OCI-LY7 (cell line): ENCODE measurements at regions not wholly inside any gene's neighbourhood (a gene's known extent, or its start where the extent isn't known, plus 50 kb on each side); places are given as distances from the start of the nearest gene placed in this dataset.

ENCODE experiments used
- EZH2phosphoT487 ChIP-seq: fragments of 200-600 bp; sonication (generic); IDR thresholded peaks from 2 replicates; pipeline ENCODE4 v1.6.1; 2018; ENCODE audit warnings: low read depth, borderline replicate concordance, mild to moderate bottlenecking, mixed run types, antibody characterized with exemption, low read length, moderate library complexity, mixed read lengths
- TF ChIP-seq, protein P1 (sequence below): fragments of 200-600 bp; sonication (generic); conservative IDR thresholded peaks from 2 replicates; pipeline ENCODE4 v1.5.1; 2014; ENCODE audit warnings: mild to moderate bottlenecking, antibody characterized with exemption, low read length, moderate library complexity, mixed read lengths

DNA sequence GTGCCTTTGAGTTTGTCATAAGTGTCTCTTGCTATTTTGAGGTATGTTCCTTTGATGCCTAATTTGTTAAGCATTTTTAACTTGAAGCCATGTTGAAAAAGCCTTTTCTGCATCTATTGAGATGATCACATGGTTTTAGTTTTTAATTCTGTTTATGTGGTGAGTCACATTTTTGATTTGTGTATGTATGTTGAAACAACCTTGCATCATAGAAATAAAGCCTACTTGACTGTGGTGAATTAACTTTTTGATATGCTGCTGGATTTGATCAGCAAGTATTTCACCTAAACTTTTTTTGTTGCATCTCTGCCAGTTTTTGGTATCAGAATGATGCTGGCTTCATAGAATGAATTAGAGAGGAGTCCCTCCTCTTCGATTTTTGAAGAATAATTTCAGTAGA is 469.7 kb downstream of the CDH2 start:
- TF ChIP-seq, protein P1, sequence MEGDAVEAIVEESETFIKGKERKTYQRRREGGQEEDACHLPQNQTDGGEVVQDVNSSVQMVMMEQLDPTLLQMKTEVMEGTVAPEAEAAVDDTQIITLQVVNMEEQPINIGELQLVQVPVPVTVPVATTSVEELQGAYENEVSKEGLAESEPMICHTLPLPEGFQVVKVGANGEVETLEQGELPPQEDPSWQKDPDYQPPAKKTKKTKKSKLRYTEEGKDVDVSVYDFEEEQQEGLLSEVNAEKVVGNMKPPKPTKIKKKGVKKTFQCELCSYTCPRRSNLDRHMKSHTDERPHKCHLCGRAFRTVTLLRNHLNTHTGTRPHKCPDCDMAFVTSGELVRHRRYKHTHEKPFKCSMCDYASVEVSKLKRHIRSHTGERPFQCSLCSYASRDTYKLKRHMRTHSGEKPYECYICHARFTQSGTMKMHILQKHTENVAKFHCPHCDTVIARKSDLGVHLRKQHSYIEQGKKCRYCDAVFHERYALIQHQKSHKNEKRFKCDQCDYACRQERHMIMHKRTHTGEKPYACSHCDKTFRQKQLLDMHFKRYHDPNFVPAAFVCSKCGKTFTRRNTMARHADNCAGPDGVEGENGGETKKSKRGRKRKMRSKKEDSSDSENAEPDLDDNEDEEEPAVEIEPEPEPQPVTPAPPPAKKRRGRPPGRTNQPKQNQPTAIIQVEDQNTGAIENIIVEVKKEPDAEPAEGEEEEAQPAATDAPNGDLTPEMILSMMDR = no peak
- no peak for TF ChIP-seq EZH2phosphoT487
